Spleen (tissue), 11 donors: ENCODE measurements at regions not wholly inside any gene's neighbourhood (a gene's known extent, or its start where the extent isn't known, plus 50 kb on each side); places are given as distances from the start of the nearest gene placed in this dataset.

Experiments used
- DNase-seq: peaks from one replicate; pipeline ENCODE4 v3.0.0-alpha.2; 2020
- H3K27ac ChIP-seq, 8 donors: fragments of 200-600 bp; sonication (generic) in 7 of 8; 1 replicate in 4 of 8; 2 replicates in 4 of 8; pipeline versions ENCODE4 v1.5.0 to v1.8.0; 2016 to 2021; ENCODE audit warnings: inconsistent platforms in 4 of 8, mild to moderate bottlenecking in 4 of 8, moderate library complexity in 1 of 8
- H3K27me3 ChIP-seq, 7 donors: fragments of 200-600 bp; sonication (generic) in 6 of 7; replicated peaks in 1 of 7; 1 replicate in 4 of 7; 2 replicates in 3 of 7; pipeline versions ENCODE4 v1.5.0 to v1.8.0; 2016 to 2021; ENCODE audit warnings: inconsistent platforms in 3 of 7, mild to moderate bottlenecking in 1 of 7
- H3K36me3 ChIP-seq, 6 donors: fragments of 200-600 bp; sonication (generic) in 5 of 6; 1 replicate in 4 of 6; 2 replicates in 2 of 6; pipeline versions ENCODE4 v1.5.0 to v1.8.0; 2016 to 2021; ENCODE audit warnings: inconsistent platforms in 2 of 6
- H3K4me1 ChIP-seq, 6 donors: fragments of 200-600 bp; sonication (generic) in 5 of 6; 1 replicate in 3 of 6; 2 replicates in 3 of 6; pipeline versions ENCODE4 v1.5.0 to v1.8.0; 2016 to 2021; ENCODE audit warnings: inconsistent platforms in 3 of 6
- H3K4me3 ChIP-seq, 8 donors: fragments of 200-600 bp; sonication (generic) in 7 of 8; 1 replicate in 4 of 8; 2 replicates in 4 of 8; pipeline versions ENCODE4 v1.5.0 to v1.8.0; 2016 to 2021; ENCODE audit warnings: inconsistent platforms in 4 of 8, mild to moderate bottlenecking in 4 of 8, moderate library complexity in 2 of 8
- H3K9me3 ChIP-seq, 8 donors: fragments of 200-600 bp; sonication (generic) in 7 of 8; 1 replicate in 4 of 8; 2 replicates in 4 of 8; pipeline versions ENCODE4 v1.5.0 to v1.8.0; 2016 to 2021; ENCODE audit warnings: inconsistent platforms in 4 of 8
- CTCF ChIP-seq, 11 experiments: fragments of 200-600 bp in 7 of 11; fragments of 450-650 bp in 4 of 11; sonication (generic) in 4 of 11; IDR thresholded peaks in 8 of 11; conservative IDR thresholded peaks in 3 of 11; 1 replicate in 7 of 11; 2 replicates in 4 of 11; pipeline versions ENCODE4 v1.4.0 to v1.8.0; 2016 to 2021; ENCODE audit warnings: antibody characterized with exemption in 11 of 11, inconsistent platforms in 4 of 11, mild to moderate bottlenecking in 1 of 11
- POLR2A ChIP-seq, 3 donors: fragments of 450-650 bp; IDR thresholded peaks; one replicate each; pipeline ENCODE4 v1.5.1; 2017; ENCODE audit warnings: antibody characterized with exemption in 3 of 3, mild to moderate bottlenecking in 1 of 3
- POLR2AphosphoS5 ChIP-seq, 3 donors: sonication (generic); formaldehyde crosslinking; IDR thresholded peaks; one replicate each; pipeline ENCODE4 v1.5.1; 2017; ENCODE audit warnings: antibody characterized with exemption in 3 of 3
- WGBS, 5 donors: extraction: QIAGEN DNeasy Blood & Tissue Kit in 3 of 5; methylation state at CpG; one replicate each; pipeline versions ENCODE4 v1.1.5 to v1.1.7; 2013 to 2018; 5-methylcytosine and 5-hydroxymethylcytosine counted together
- intact Hi-C: fragments of 100-400 bp; cut with DNase I; formaldehyde crosslinking; loops from one replicate; pipeline ENCODE4 v1.15.0; 2023; ENCODE audit warnings: low total_unique reads
- donor health status: healthy with polysubstance abuse.
- donor health status: DM: no; HTN: no; CAD: no; lungs with moderate emphysema.
- donor health status: DM: no; HTN: no; CAD: no.
- donor health status: Bipolar disorder and iron deficiency.
- donor health status: healthy.
- donor health status: DM: no; HTN: no; CAD: no.
- donor health status: DM: yes; HTN: yes; CAD: no.

GRCh38 chr2:188678882-188679281 is 295.3 kb upstream of the COL3A1 start:
- no peak for DNase-seq
- 39 to 61% (median 53%) methylated on average over 2 of the region's 2 CpGs for WGBS, 5 donors
- no peak overlapping the region for H3K4me3 ChIP-seq
- TF ChIP-seq POLR2A (IDR thresholded peaks at IDR 0.05) (no peak), CTCF (IDR thresholded peaks at IDR 0.05 in 8 of 11, conservative IDR thresholded peaks at IDR 0.05 in 3 of 11) (no peak), POLR2AphosphoS5 (IDR thresholded peaks at IDR 0.05) (no peak)
- no peak overlapping the region for H3K27ac ChIP-seq
- no peaks in the 10 kb centered on the region for H3K27me3 ChIP-seq
- H3K4me1 ChIP-seq, result no peaks in the 10 kb centered on the region
- intact Hi-C loops, result no loop called here
- H3K9me3 ChIP-seq, result peaks cover 0 to 14% (median 0%) of the 10 kb centered on the region in 8 donors
- H3K36me3 ChIP-seq, result no peaks in the 10 kb centered on the region

GRCh38 chr2:188682838-188683237 is 291.3 kb upstream of the COL3A1 start:
- no peak for TF ChIP-seq POLR2AphosphoS5 (IDR thresholded peaks at IDR 0.05)
- no peak for TF ChIP-seq POLR2A (IDR thresholded peaks at IDR 0.05)
- no peak for TF ChIP-seq CTCF (IDR thresholded peaks at IDR 0.05 in 8 of 11, conservative IDR thresholded peaks at IDR 0.05 in 3 of 11)
- Histone ChIP-seq H3K9me3 (peaks cover 0 to 18% (median 6%) of the 10 kb centered on the region in 8 donors), H3K4me1 (no peaks in the 10 kb centered on the region), H3K27me3 (no peaks in the 10 kb centered on the region), H3K36me3 (no peaks in the 10 kb centered on the region), H3K4me3 (no peak overlapping the region), H3K27ac (no peak overlapping the region)
- WGBS, 5 donors, result 60 to 74% (median 73%) methylated on average over 1 of the region's 1 CpG
- intact Hi-C loops, result no loop called here
- DNase-seq, result no peak

- H3K4me3 ChIP-seq, result no peak overlapping the region
- no peaks in the 10 kb centered on the region for H3K27me3 ChIP-seq
- no peak overlapping the region for H3K27ac ChIP-seq
- H3K4me1 ChIP-seq, result no peaks in the 10 kb centered on the region
- WGBS, 5 donors, result 71 to 89% (median 79%) methylated on average over 3 of the region's 3 CpGs
- no peak for DNase-seq
- no peaks in the 10 kb centered on the region for H3K36me3 ChIP-seq
- intact Hi-C loops, result no loop called here
- TF ChIP-seq POLR2AphosphoS5 (IDR thresholded peaks at IDR 0.05) (no peak), POLR2A (IDR thresholded peaks at IDR 0.05) (no peak), CTCF (IDR thresholded peaks at IDR 0.05 in 8 of 11, conservative IDR thresholded peaks at IDR 0.05 in 3 of 11) (no peak)
- peaks cover 0 to 24% (median 7%) of the 10 kb centered on the region in 8 donors for H3K9me3 ChIP-seq
Observed at GRCh38 chr2:188684795-188685194, 289.4 kb upstream of the COL3A1 start.

GRCh38 chr2:188693111-188693510 is 281.1 kb upstream of the COL3A1 start:
- H3K4me3 ChIP-seq, result no peak overlapping the region
- H3K27ac ChIP-seq, result no peak overlapping the region
- 85 to 95% (median 89%) methylated on average over 4 of the region's 4 CpGs for WGBS, 5 donors
- TF ChIP-seq POLR2A (IDR thresholded peaks at IDR 0.05) (no peak), POLR2AphosphoS5 (IDR thresholded peaks at IDR 0.05) (no peak), CTCF (IDR thresholded peaks at IDR 0.05 in 8 of 11, conservative IDR thresholded peaks at IDR 0.05 in 3 of 11) (no peak)
- peak; percentile 59 for DNase-seq
- no peaks in the 10 kb centered on the region for H3K4me1 ChIP-seq
- H3K27me3 ChIP-seq, result no peaks in the 10 kb centered on the region
- H3K36me3 ChIP-seq, result no peaks in the 10 kb centered on the region
- intact Hi-C loops, result no loop called here
- H3K9me3 ChIP-seq, result peaks cover 0 to 6% (median 0%) of the 10 kb centered on the region in 8 donors
